Mammary epithelial cell (primary cell): ENCODE measurements at regions not wholly inside any gene's neighbourhood (a gene's known extent, or its start where the extent isn't known, plus 50 kb on each side); places are given as distances from the start of the nearest gene placed in this dataset.

ENCODE experiments used
- EZH2 ChIP-seq: IDR thresholded peaks from 2 replicates; pipeline ENCODE4 v1.6.1; 2012; ENCODE audit warnings: low read length, inconsistent platforms, borderline replicate concordance
- TF ChIP-seq, protein P1 (sequence below), 2 donors: IDR thresholded peaks in 1 of 2; conservative IDR thresholded peaks in 1 of 2; 2 replicates each; pipeline ENCODE4 v1.5.1; 2011 to 2012; ENCODE audit warnings: inconsistent platforms in 2 of 2, low read length in 2 of 2, mild to moderate bottlenecking in 2 of 2, control low read depth in 1 of 2, low read depth in 1 of 2; ENCODE audit not compliant: insufficient read depth in 1 of 2; ENCODE audit errors: extremely low read depth in 1 of 2

DNA sequence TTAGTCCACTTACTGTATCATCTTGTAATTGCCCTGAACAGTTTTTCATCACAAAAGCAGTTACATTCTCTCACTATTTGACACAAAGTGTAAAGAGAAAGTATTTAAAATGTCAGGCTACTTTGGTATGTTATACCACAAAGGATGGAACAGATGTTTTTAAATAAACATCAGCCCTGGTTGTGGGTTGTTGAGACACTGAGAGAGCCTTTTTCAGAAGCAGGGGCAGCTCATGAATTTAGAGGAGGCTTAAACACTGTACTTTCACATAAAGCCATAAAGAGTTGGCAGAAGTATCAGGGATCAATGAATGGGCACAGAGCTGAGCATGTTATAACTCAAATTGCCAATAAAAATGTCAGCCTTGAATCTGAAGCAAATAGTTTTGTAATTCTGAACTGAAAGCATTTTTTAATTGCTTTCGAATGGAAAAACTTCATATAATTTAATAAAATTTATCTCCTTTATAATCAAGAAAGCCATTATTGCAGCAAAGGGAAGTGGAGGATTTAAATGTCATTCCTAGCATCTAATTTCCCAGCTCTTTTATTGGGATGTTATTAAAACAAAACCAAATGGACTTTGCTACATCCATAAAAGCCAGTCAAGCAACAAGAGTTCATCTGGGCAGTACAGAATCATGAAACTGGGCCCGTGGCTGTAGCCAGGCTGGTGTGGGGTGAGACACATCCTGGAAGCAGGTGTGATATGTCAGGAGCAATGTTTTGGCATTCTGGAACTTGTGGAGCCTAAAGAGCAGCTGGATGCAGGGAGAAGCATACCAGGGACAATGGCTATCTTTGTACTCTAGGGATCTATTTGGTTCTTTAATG is 95.1 kb upstream of the NT5C1B start:
- TF ChIP-seq, protein P1, sequence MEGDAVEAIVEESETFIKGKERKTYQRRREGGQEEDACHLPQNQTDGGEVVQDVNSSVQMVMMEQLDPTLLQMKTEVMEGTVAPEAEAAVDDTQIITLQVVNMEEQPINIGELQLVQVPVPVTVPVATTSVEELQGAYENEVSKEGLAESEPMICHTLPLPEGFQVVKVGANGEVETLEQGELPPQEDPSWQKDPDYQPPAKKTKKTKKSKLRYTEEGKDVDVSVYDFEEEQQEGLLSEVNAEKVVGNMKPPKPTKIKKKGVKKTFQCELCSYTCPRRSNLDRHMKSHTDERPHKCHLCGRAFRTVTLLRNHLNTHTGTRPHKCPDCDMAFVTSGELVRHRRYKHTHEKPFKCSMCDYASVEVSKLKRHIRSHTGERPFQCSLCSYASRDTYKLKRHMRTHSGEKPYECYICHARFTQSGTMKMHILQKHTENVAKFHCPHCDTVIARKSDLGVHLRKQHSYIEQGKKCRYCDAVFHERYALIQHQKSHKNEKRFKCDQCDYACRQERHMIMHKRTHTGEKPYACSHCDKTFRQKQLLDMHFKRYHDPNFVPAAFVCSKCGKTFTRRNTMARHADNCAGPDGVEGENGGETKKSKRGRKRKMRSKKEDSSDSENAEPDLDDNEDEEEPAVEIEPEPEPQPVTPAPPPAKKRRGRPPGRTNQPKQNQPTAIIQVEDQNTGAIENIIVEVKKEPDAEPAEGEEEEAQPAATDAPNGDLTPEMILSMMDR (conservative IDR thresholded peaks at IDR 0.05 in 1 of 2, IDR thresholded peaks at IDR 0.05 in 1 of 2; ENCODE audit: extremely low read depth in 1 of 2, insufficient read depth in 1 of 2, low read depth in 1 of 2, low read length in 2 of 2), result no peak
- no peak for TF ChIP-seq EZH2
